Right renal pelvis (tissue), 4 donors: ENCODE measurements at regions not wholly inside any gene's neighbourhood (a gene's known extent, or its start where the extent isn't known, plus 50 kb on each side); places are given as distances from the start of the nearest gene placed in this dataset.
"Not testable (repeated sequence)": the region's sequence is repeated elsewhere in the genome, so short reads cannot be mapped to it uniquely, and the experiment has no call there.

Experiments
- DNase-seq, 4 donors: peaks; one replicate each; pipeline ENCODE4 v3.0.0-alpha.2; 2013; ENCODE audit warnings: low read depth in 4 of 4, low spot score in 3 of 4, missing footprints in 1 of 4

- DNase-seq, result no peak
Measured at GRCh38 chr5:4007001-4007400, 411.4 kb downstream of the IRX1 start.

GRCh38 chr5:4011943-4012342 lies 416.3 kb downstream of the IRX1 start:
- DNase-seq, result no peak

GRCh38 chr5:4013106-4013898 lies 417.7 kb downstream of the IRX1 start:
- DNase-seq, result no peak

- DNase-seq, result no peak
Measured at GRCh38 chr5:4015709-4016108, 420.1 kb downstream of the IRX1 start.

- no peak for DNase-seq
Measured at GRCh38 chr5:4017076-4017803, 421.6 kb downstream of the IRX1 start.

- DNase-seq, result no peak
Measured at GRCh38 chr5:4018007-4018406, 422.4 kb downstream of the IRX1 start.

GRCh38 chr5:4019009-4019769 lies 423.6 kb downstream of the IRX1 start:
- DNase-seq, result no peak

- DNase-seq, result no peak
Measured at GRCh38 chr5:4019841-4020240, 424.2 kb downstream of the IRX1 start.

- DNase-seq, result no peak
Measured at GRCh38 chr5:4020400-4020799, 424.8 kb downstream of the IRX1 start.

GRCh38 chr5:4022056-4022670 lies 426.5 kb downstream of the IRX1 start:
- DNase-seq, result no peak

- DNase-seq, result no peak
Measured at GRCh38 chr5:4023091-4023752, 427.6 kb downstream of the IRX1 start.

- no peak for DNase-seq
Measured at GRCh38 chr5:4023753-4024335, 428.2 kb downstream of the IRX1 start.

- DNase-seq, result no peak
Measured at GRCh38 chr5:4027088-4027734, 431.6 kb downstream of the IRX1 start.

GRCh38 chr5:4028384-4028783 lies 432.8 kb downstream of the IRX1 start:
- no peak for DNase-seq

- not testable (repeated sequence) for DNase-seq
Measured at GRCh38 chr5:4033546-4033945, 437.9 kb downstream of the IRX1 start.

- DNase-seq, result no peak
Measured at GRCh38 chr5:4036861-4037260, 441.2 kb downstream of the IRX1 start.

- DNase-seq, result no peak
Measured at GRCh38 chr5:4038994-4039393, 443.4 kb downstream of the IRX1 start.

GRCh38 chr5:4042311-4042710 lies 446.7 kb downstream of the IRX1 start:
- DNase-seq, result no peak

- DNase-seq, result no peak
Measured at GRCh38 chr5:4043135-4043534, 447.5 kb downstream of the IRX1 start.

GRCh38 chr5:4044881-4045280 lies 449.2 kb downstream of the IRX1 start:
- DNase-seq, result no peak
